SK-N-SH treated with all-trans-retinoic acid at 6 μM for 48 hours (cell line): ENCODE measurements at regions not wholly inside any gene's neighbourhood (a gene's known extent, or its start where the extent isn't known, plus 50 kb on each side); places are given as distances from the start of the nearest gene placed in this dataset.

Experiments
- ATAC-seq: fragments of 200-7000 bp; cut with Tn5 transposase; 3 replicates; pipeline ENCODE4 v1.9.1; 2020; ENCODE audit warnings: mild to moderate bottlenecking, moderate library complexity
- BACH2 ChIP-seq: fragments of 250-450 bp; sonication (Bioruptor Pico); IDR thresholded peaks from 2 replicates; pipeline ENCODE4 v1.9.0; 2021; ENCODE audit warnings: mild to moderate bottlenecking, borderline replicate concordance
- CREB5 ChIP-seq: fragments of 250-450 bp; sonication (Bioruptor Pico); IDR thresholded peaks from 2 replicates; pipeline ENCODE4 v1.5.1; 2020; ENCODE audit warnings: low read depth, mild to moderate bottlenecking, moderate library complexity
- CSDC2 ChIP-seq: fragments of 250-450 bp; sonication (Bioruptor Pico); IDR thresholded peaks from 2 replicates; pipeline ENCODE4 v1.5.0; 2020; ENCODE audit warnings: mild to moderate bottlenecking, moderate library complexity
- CSRNP3 ChIP-seq: fragments of 250-450 bp; sonication (Bioruptor Pico); IDR thresholded peaks from 2 replicates; pipeline ENCODE4 v1.5.1; 2021; ENCODE audit warnings: mild to moderate bottlenecking, moderate library complexity
- ESRRG ChIP-seq: fragments of 250-450 bp; sonication (Bioruptor Pico); IDR thresholded peaks from 2 replicates; pipeline ENCODE4 v1.6.1; 2021; ENCODE audit warnings: mild to moderate bottlenecking
- GLIS3 ChIP-seq: fragments of 250-450 bp; sonication (Bioruptor Pico); IDR thresholded peaks from 2 replicates; pipeline ENCODE4 v1.5.0; 2020; ENCODE audit warnings: mild to moderate bottlenecking, moderate library complexity
- OSR1 ChIP-seq: fragments of 250-450 bp; sonication (Bioruptor Pico); IDR thresholded peaks from 2 replicates; pipeline ENCODE4 v1.8.0; 2022; ENCODE audit warnings: moderate library complexity, mild to moderate bottlenecking, inconsistent platforms
- PATZ1 ChIP-seq: fragments of 250-450 bp; sonication (Bioruptor Pico); IDR thresholded peaks from 2 replicates; pipeline ENCODE4 v1.8.0; 2020; ENCODE audit warnings: mild to moderate bottlenecking, moderate library complexity, borderline replicate concordance
- PPARA ChIP-seq: fragments of 250-450 bp; sonication (Bioruptor Pico); IDR thresholded peaks from 2 replicates; pipeline ENCODE4 v1.5.0; 2020; ENCODE audit warnings: mild to moderate bottlenecking, borderline replicate concordance
- RARB ChIP-seq: fragments of 250-450 bp; sonication (Bioruptor Pico); IDR thresholded peaks from 2 replicates; pipeline ENCODE4 v1.8.0; 2021; ENCODE audit warnings: mild to moderate bottlenecking, moderate library complexity
- SNAI2 ChIP-seq: fragments of 250-450 bp; sonication (Bioruptor Pico); IDR thresholded peaks from 2 replicates; pipeline ENCODE4 v1.5.0; 2020; ENCODE audit warnings: mild to moderate bottlenecking, moderate library complexity
- TOX ChIP-seq: fragments of 250-450 bp; sonication (Bioruptor Pico); IDR thresholded peaks from 2 replicates; pipeline ENCODE4 v1.8.0; 2021; ENCODE audit warnings: mild to moderate bottlenecking, moderate library complexity, borderline replicate concordance
- TSHZ2 ChIP-seq: fragments of 250-450 bp; sonication (Bioruptor Pico); IDR thresholded peaks from 2 replicates; pipeline ENCODE4 v1.5.0; 2020; ENCODE audit warnings: mild to moderate bottlenecking, moderate library complexity
- ZC3H10 ChIP-seq: fragments of 250-450 bp; sonication (Bioruptor Pico); IDR thresholded peaks from 2 replicates; pipeline ENCODE4 v1.5.1; 2021; ENCODE audit warnings: mild to moderate bottlenecking, moderate library complexity
- ZFP3 ChIP-seq: fragments of 250-450 bp; sonication (Bioruptor Pico); IDR thresholded peaks from 2 replicates; pipeline ENCODE4 v1.5.0; 2020; ENCODE audit warnings: mild to moderate bottlenecking, moderate library complexity
- ZFP30 ChIP-seq: fragments of 450-650 bp; formaldehyde crosslinking; IDR thresholded peaks from 2 replicates; pipeline ENCODE4 v1.5.0; 2022; ENCODE audit warnings: mild to moderate bottlenecking, moderate library complexity
- ZNF565 ChIP-seq: fragments of 450-650 bp; formaldehyde crosslinking; conservative IDR thresholded peaks from 2 replicates; pipeline ENCODE4 v1.5.0; 2020; ENCODE audit warnings: low read depth, mild to moderate bottlenecking, moderate library complexity
- ZNF70 ChIP-seq: fragments of 450-650 bp; formaldehyde crosslinking; IDR thresholded peaks from 2 replicates; pipeline ENCODE4 v1.5.0; 2020; ENCODE audit warnings: mild to moderate bottlenecking, moderate library complexity
- ZNF8 ChIP-seq: fragments of 450-650 bp; formaldehyde crosslinking; IDR thresholded peaks from 2 replicates; pipeline ENCODE4 v1.5.0; 2020; ENCODE audit warnings: mild to moderate bottlenecking, moderate library complexity
- TF ChIP-seq, protein P1 (sequence below): fragments of 250-450 bp; sonication (Bioruptor Pico); IDR thresholded peaks from 2 replicates; pipeline ENCODE4 v1.8.0; 2021; ENCODE audit warnings: low read depth, mild to moderate bottlenecking, moderate library complexity, borderline replicate concordance

DNA sequence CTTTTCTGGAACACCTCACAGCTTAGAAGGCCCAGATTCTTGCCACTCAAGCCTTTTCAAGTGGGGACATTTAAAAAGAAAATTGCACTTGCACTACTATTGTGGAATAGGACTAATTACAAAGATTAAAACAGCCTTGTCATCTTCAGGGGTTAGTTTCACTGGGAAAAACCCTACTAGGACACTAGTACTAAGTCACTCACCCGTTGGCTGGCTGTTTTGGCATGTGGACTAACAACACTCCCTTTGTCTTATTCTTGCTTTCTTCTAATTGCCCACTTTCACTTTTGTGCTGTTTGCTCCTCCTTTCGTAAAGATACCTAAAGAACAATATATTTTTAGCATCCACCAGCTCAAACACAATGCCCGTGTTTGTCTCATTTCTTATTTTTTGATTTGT lies 200.9 kb upstream of the MID1 start:
- no peak for TF ChIP-seq ZNF565 (CRISPR knock-in tag)
- TF ChIP-seq ZNF70 (CRISPR knock-in tag), result no peak
- TF ChIP-seq CSDC2 (CRISPR knock-in tag), result no peak
- TF ChIP-seq BACH2 (CRISPR knock-in tag), result no peak
- no peak for TF ChIP-seq SNAI2 (CRISPR knock-in tag)
- no peak for ATAC-seq

DNA sequence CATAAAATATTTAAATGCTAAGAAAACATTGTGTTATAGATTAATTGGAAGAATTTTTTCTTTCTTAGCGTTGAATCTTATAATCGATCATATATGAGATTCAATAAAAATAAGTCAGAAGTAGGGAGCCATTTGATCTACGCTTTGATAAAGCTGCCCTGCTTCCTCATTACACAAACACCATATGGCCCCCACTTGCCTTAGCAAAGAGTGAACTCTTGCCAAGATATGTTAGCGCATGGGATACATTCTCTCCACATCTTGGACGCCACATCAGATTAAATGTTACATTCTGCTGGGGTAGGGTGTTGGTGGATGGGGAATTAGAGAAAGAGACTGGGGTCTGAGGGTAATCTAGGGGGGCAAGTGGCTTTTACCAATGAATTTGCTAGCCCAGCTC lies 207.7 kb upstream of the MID1 start:
- ATAC-seq, result no peak

More for the DNA sequence above, 207.7 kb upstream of the MID1 start:
- TF ChIP-seq PPARA (CRISPR knock-in tag) (no peak), ZFP3 (CRISPR knock-in tag) (no peak), CSRNP3 (CRISPR knock-in tag) (no peak), ESRRG (no peak), ZNF8 (CRISPR knock-in tag) (no peak), RARB (no peak), ZNF70 (CRISPR knock-in tag) (no peak), GLIS3 (CRISPR knock-in tag) (no peak), ZC3H10 (CRISPR knock-in tag) (no peak), OSR1 (CRISPR knock-in tag) (no peak), PATZ1 (no peak), BACH2 (CRISPR knock-in tag) (no peak), CREB5 (CRISPR knock-in tag) (no peak), ZFP30 (no peak), TSHZ2 (CRISPR knock-in tag) (no peak), CSDC2 (CRISPR knock-in tag) (no peak), TOX (CRISPR knock-in tag) (no peak)
- TF ChIP-seq, protein P1, sequence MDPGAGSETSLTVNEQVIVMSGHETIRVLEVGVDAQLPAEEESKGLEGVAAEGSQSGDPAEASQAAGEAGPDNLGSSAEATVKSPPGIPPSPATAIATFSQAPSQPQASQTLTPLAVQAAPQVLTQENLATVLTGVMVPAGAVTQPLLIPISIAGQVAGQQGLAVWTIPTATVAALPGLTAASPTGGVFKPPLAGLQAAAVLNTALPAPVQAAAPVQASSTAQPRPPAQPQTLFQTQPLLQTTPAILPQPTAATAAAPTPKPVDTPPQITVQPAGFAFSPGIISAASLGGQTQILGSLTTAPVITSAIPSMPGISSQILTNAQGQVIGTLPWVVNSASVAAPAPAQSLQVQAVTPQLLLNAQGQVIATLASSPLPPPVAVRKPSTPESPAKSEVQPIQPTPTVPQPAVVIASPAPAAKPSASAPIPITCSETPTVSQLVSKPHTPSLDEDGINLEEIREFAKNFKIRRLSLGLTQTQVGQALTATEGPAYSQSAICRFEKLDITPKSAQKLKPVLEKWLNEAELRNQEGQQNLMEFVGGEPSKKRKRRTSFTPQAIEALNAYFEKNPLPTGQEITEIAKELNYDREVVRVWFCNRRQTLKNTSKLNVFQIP (CRISPR knock-in tag), result no peak
